Fibroblast of mammary gland (primary cell): ENCODE measurements at regions not wholly inside any gene's neighbourhood (a gene's known extent, or its start where the extent isn't known, plus 50 kb on each side); places are given as distances from the start of the nearest gene placed in this dataset.

ENCODE experiments used
- DNase-seq: peaks from one replicate; pipeline ENCODE4 v3.0.0-alpha.2; 2010; ENCODE audit warnings: low read depth
- H3K4me3 ChIP-seq: 2 replicates; pipeline ENCODE4 v1.5.1; 2011; ENCODE audit warnings: low read depth, mild to moderate bottlenecking, low read length, moderate library complexity; ENCODE audit not compliant: control insufficient read depth
- CTCF ChIP-seq: conservative IDR thresholded peaks from 2 replicates; pipeline ENCODE4 v1.5.1; 2011; ENCODE audit warnings: low read depth, low read length, inconsistent platforms; ENCODE audit not compliant: control insufficient read depth, insufficient read depth

- no peak for TF ChIP-seq CTCF
- DNase-seq, result no peak
- no peak overlapping the region for H3K4me3 ChIP-seq
These were observed 1234.7 kb downstream of the BRD1 start for GRCh38 chr22:48592931-48593330.

GRCh38 chr22:48592488-48592887 is 1235.2 kb downstream of the BRD1 start:
- H3K4me3 ChIP-seq, result no peak overlapping the region
- TF ChIP-seq CTCF, result no peak
- DNase-seq, result no peak

GRCh38 chr22:48592066-48592345 is 1235.7 kb downstream of the BRD1 start:
- no peak for DNase-seq
- H3K4me3 ChIP-seq, result no peak overlapping the region
- no peak for TF ChIP-seq CTCF

- H3K4me3 ChIP-seq, result no peak overlapping the region
- DNase-seq, result no peak
- TF ChIP-seq CTCF, result no peak
These were observed 1236.2 kb downstream of the BRD1 start for GRCh38 chr22:48591286-48592065.

GRCh38 chr22:48589901-48590300 is 1237.8 kb downstream of the BRD1 start:
- no peak for DNase-seq
- H3K4me3 ChIP-seq, result no peak overlapping the region
- no peak for TF ChIP-seq CTCF

GRCh38 chr22:48588878-48589450 is 1238.7 kb downstream of the BRD1 start:
- no peak for TF ChIP-seq CTCF
- no peak overlapping the region for H3K4me3 ChIP-seq
- no peak for DNase-seq
